K562 (cell line): ENCODE measurements at regions not wholly inside any gene's neighbourhood (a gene's known extent, or its start where the extent isn't known, plus 50 kb on each side); places are given as distances from the start of the nearest gene placed in this dataset.

ENCODE experiments used
- ATAC-seq: fragments of 200-7000 bp; cut with Tn5 transposase; 3 replicates; pipeline ENCODE4 v1.9.1; 2020; ENCODE audit warnings: moderate library complexity
- BruUV-seq: library from RNA; stranded (reverse); fragments of 400-500 nt; replicated peaks from 2 replicates; lab custom pipeline; 2021; lab: Mats Ljungman, UMichigan
- CTCF ChIA-PET: fragments of 300-600 bp; formaldehyde crosslinking; extraction: SDS; loops from one replicate; lab custom pipeline; 2021; ENCODE audit warnings: low intra/inter-chr PET ratio; lab: Yijun Ruan, JAX
- POLR2A ChIA-PET: fragments of 300-600, 350-650 bp; sonication (Branson Sonifier 250); formaldehyde crosslinking; extraction: SDS; loops from one replicate; lab custom pipeline; 2021; ENCODE audit warnings: antibody characterized with exemption, inconsistent platforms; lab: Yijun Ruan, JAX
- DNase-seq, 4 experiments: peaks; one replicate each; pipeline versions ENCODE4 v3.0.0 to v3.0.0-alpha.2; 2011 to 2018; ENCODE audit warnings: low spot score in 3 of 4, mixed read lengths in 3 of 4; ENCODE audit errors: extremely low read depth in 1 of 4
- FAIRE-seq: peaks from 2 replicates; lab custom pipeline; 2011; peaks lifted over from hg19 to GRCh38; lab: Jason Lieb, UNC
- H2AFZ ChIP-seq: 2 replicates; pipeline ENCODE4 v1.6.0; 2011; ENCODE audit warnings: low read depth, low read length, control low read depth, inconsistent platforms
- H3K27ac ChIP-seq: fragments of 200-600 bp; 3 replicates; pipeline ENCODE4 v1.8.0; 2011; ENCODE audit warnings: low read depth, mild to moderate bottlenecking, control low read depth, inconsistent platforms, low read length, moderate library complexity, mixed read lengths; ENCODE audit errors: extremely low read depth
- H3K27me3 ChIP-seq, 2 experiments: fragments of 300-600 bp in 1 of 2; 2 replicates in 1 of 2; 3 replicates in 1 of 2; pipeline versions ENCODE4 v1.6.0 to v1.8.0; 2011; ENCODE audit warnings: inconsistent platforms in 2 of 2, low read length in 2 of 2, mild to moderate bottlenecking in 1 of 2, mixed read lengths in 1 of 2, moderate library complexity in 1 of 2; ENCODE audit not compliant: control insufficient read depth in 2 of 2, insufficient read depth in 2 of 2
- H3K36me3 ChIP-seq: fragments of 300-600 bp; 3 replicates; pipeline ENCODE4 v1.8.0; 2011; ENCODE audit warnings: mild to moderate bottlenecking, low read length, inconsistent platforms; ENCODE audit not compliant: control insufficient read depth, insufficient read depth
- H3K4me1 ChIP-seq, 2 experiments: fragments of 200-600 bp in 1 of 2; replicated peaks in 1 of 2; 2 replicates in 1 of 2; 3 replicates in 1 of 2; pipeline versions ENCODE4 v1.5.1 to v1.8.0; 2011; ENCODE audit warnings: inconsistent platforms in 2 of 2, low read length in 2 of 2, mild to moderate bottlenecking in 1 of 2, mixed read lengths in 1 of 2, moderate library complexity in 1 of 2; ENCODE audit not compliant: control insufficient read depth in 2 of 2, insufficient read depth in 2 of 2
- H3K4me2 ChIP-seq: 2 replicates; pipeline ENCODE4 v1.6.1; 2011; ENCODE audit warnings: low read length, control low read depth, inconsistent platforms, mixed read lengths; ENCODE audit not compliant: insufficient read depth
- H3K4me3 ChIP-seq: fragments of 200-600 bp; sonication (generic), shearing (Covaris generic); 2 replicates; pipeline ENCODE4 v1.5.1; 2016; ENCODE audit warnings: control low read depth, inconsistent platforms
- H3K79me2 ChIP-seq: fragments of 200-600 bp; 3 replicates; pipeline ENCODE4 v1.8.0; 2011; ENCODE audit warnings: low read length, inconsistent platforms; ENCODE audit not compliant: control insufficient read depth, insufficient read depth
- H3K9ac ChIP-seq, 2 experiments: 2 replicates each; pipeline versions ENCODE4 v1.6.0 to v1.6.1; 2011; ENCODE audit warnings: low read depth in 2 of 2, low read length in 2 of 2, control low read depth in 1 of 2, inconsistent platforms in 1 of 2, mild to moderate bottlenecking in 1 of 2, mixed read lengths in 1 of 2; ENCODE audit not compliant: insufficient read depth in 1 of 2
- H3K9me1 ChIP-seq: one replicate; pipeline ENCODE4 v1.6.0; 2011; ENCODE audit warnings: inconsistent platforms, mild to moderate bottlenecking, low read length, moderate library complexity; ENCODE audit not compliant: control insufficient read depth, insufficient read depth
- H3K9me3 ChIP-seq: replicated peaks from 2 replicates; pipeline ENCODE4 v1.5.1; 2011; ENCODE audit warnings: low read depth, low read length, inconsistent platforms; ENCODE audit not compliant: control insufficient read depth, insufficient read depth
- H4K20me1 ChIP-seq: replicated peaks from 2 replicates; pipeline ENCODE4 v1.6.1; 2011; ENCODE audit warnings: low read length, inconsistent platforms, mixed read lengths; ENCODE audit not compliant: control insufficient read depth, insufficient read depth
- BRD4 ChIP-seq: fragments of 200-600 bp; sonication (generic); IDR thresholded peaks from 2 replicates; pipeline ENCODE4 v1.6.1; 2017; ENCODE audit warnings: inconsistent platforms
- EP300 ChIP-seq: IDR thresholded peaks from 2 replicates; pipeline ENCODE4 v1.6.1; 2012; ENCODE audit warnings: low read length, improper control_type of control experiment
- ETV5 ChIP-seq: sonication (generic); formaldehyde crosslinking; IDR thresholded peaks from 2 replicates; pipeline ENCODE4 v1.4.0; 2020; ENCODE audit warnings: low read depth, mild to moderate bottlenecking, missing genetic modification reagents
- FIP1L1 ChIP-seq: fragments of 200-400 bp; formaldehyde crosslinking; IDR thresholded peaks from 2 replicates; pipeline ENCODE4 v1.6.1; 2018; ENCODE audit warnings: mild to moderate bottlenecking, low read depth, low read length; ENCODE audit not compliant: poor library complexity, severe bottlenecking
- FOXP4 ChIP-seq: sonication (generic); formaldehyde crosslinking; IDR thresholded peaks from 2 replicates; pipeline ENCODE4 v1.8.0; 2022; ENCODE audit warnings: mild to moderate bottlenecking, missing genetic modification reagents, borderline replicate concordance
- KLF16 ChIP-seq: IDR thresholded peaks from 2 replicates; pipeline ENCODE4 v1.6.1; 2016; ENCODE audit warnings: antibody characterized with exemption
- MITF ChIP-seq: IDR thresholded peaks from 2 replicates; pipeline ENCODE4 v1.6.1; 2014; ENCODE audit warnings: antibody characterized with exemption
- NFE2L1 ChIP-seq: fragments of 450-650 bp; IDR thresholded peaks from 2 replicates; pipeline ENCODE4 v1.6.1; 2016; ENCODE audit warnings: missing genetic modification characterization, low read depth, mild to moderate bottlenecking, missing compliant biosample characterization, moderate library complexity, borderline replicate concordance
- SMAD2 ChIP-seq: fragments of 150-350 bp; IDR thresholded peaks from 2 replicates; pipeline ENCODE4 v1.6.1; 2014; ENCODE audit warnings: low read depth, mild to moderate bottlenecking, low read length
- SUPT5H ChIP-seq: fragments of 450-650 bp; IDR thresholded peaks from 2 replicates; pipeline ENCODE4 v1.6.1; 2016
- TEAD1 ChIP-seq, 2 experiments: fragments of 450-650 bp in 1 of 2; sonication (generic) in 1 of 2; formaldehyde crosslinking; IDR thresholded peaks; 2 replicates each; pipeline versions ENCODE4 v1.4.0 to v1.8.0; 2020 to 2022; ENCODE audit warnings: mild to moderate bottlenecking in 2 of 2, missing genetic modification reagents in 1 of 2
- U2AF2 ChIP-seq: fragments of 200-400 bp; formaldehyde crosslinking; optimal IDR thresholded peaks from 2 replicates; pipeline ENCODE3; 2017; ENCODE audit warnings: low read depth, mild to moderate bottlenecking, low read length
- ZFP30 ChIP-seq: fragments of 250-450 bp; sonication (Bioruptor Pico); IDR thresholded peaks from 2 replicates; pipeline ENCODE4 v1.8.0; 2022; ENCODE audit warnings: moderate library complexity, mild to moderate bottlenecking, inconsistent platforms, borderline replicate concordance
- ZFX ChIP-seq: sonication (generic); formaldehyde crosslinking; IDR thresholded peaks from 2 replicates; pipeline ENCODE4 v1.8.0; 2022; ENCODE audit warnings: mild to moderate bottlenecking, missing genetic modification reagents, moderate library complexity
- ZNF23 ChIP-seq: fragments of 250-450 bp; sonication (Bioruptor Pico); IDR thresholded peaks from 2 replicates; pipeline ENCODE4 v1.4.0; 2020; ENCODE audit warnings: mild to moderate bottlenecking
- ZNF24 ChIP-seq: fragments of 450-650 bp; IDR thresholded peaks from 2 replicates; pipeline ENCODE4 v1.6.1; 2016
- ZNF408 ChIP-seq: fragments of 250-450 bp; sonication (Bioruptor Pico); IDR thresholded peaks from 2 replicates; pipeline ENCODE4 v1.4.0; 2020; ENCODE audit warnings: low read depth, mild to moderate bottlenecking, moderate library complexity
- ZNF561 ChIP-seq: fragments of 450-650 bp; formaldehyde crosslinking; conservative IDR thresholded peaks from 2 replicates; pipeline ENCODE4 v1.4.0; 2020; ENCODE audit warnings: mild to moderate bottlenecking, moderate library complexity
- ZNF79 ChIP-seq: fragments of 250-450 bp; sonication (Bioruptor Pico); IDR thresholded peaks from 2 replicates; pipeline ENCODE4 v1.4.0; 2020; ENCODE audit warnings: low read depth, mild to moderate bottlenecking, moderate library complexity
- WGBS: fragments of 100-300 bp; shearing (Covaris generic); methylation state at CpG from one replicate; pipeline ENCODE4 v1.1.6; 2016; ENCODE audit warnings: low coverage, mixed read lengths; ENCODE audit not compliant: insufficient coverage; ENCODE audit errors: missing lambda C conversion rate; 5-methylcytosine and 5-hydroxymethylcytosine counted together
- in situ Hi-C: fragments of 300-500 bp; cut with MboI; formaldehyde crosslinking; loops from 4 replicates; pipeline ENCODE4 v1.15.0; 2018; ENCODE audit warnings: inconsistent platforms, mixed read lengths
- intact Hi-C: fragments of 100-400 bp; cut with micrococcal nuclease; formaldehyde crosslinking; loops from 2 replicates; pipeline ENCODE4 v1.14.2; 2022

GRCh38 chr15:86004061-86004460 is 75.6 kb upstream of the AGBL1 start:
- no TSS peak for BruUV-seq
- in situ Hi-C loops, result no loop called here

More at GRCh38 chr15:86004061-86004460, 75.6 kb upstream of the AGBL1 start:
- TF ChIP-seq U2AF2, result no peak
- no peak for TF ChIP-seq KLF16
- no peak for TF ChIP-seq TEAD1 (CRISPR knock-in tag; IDR thresholded peaks at IDR 0.05)
- no peak for TF ChIP-seq ZNF79
- TF ChIP-seq EP300, result no peak
- no peak for TF ChIP-seq ETV5 (CRISPR knock-in tag)
- no peak for TF ChIP-seq FIP1L1
- TF ChIP-seq FOXP4 (CRISPR knock-in tag), result no peak
- TF ChIP-seq ZNF23, result no peak
- no peak for TF ChIP-seq BRD4
- no peak for TF ChIP-seq ZNF408 (CRISPR knock-in tag)
- TF ChIP-seq SMAD2, result no peak
- TF ChIP-seq SUPT5H, result no peak
- no peak for TF ChIP-seq ZFP30
- no peak for TF ChIP-seq ZNF561 (CRISPR knock-in tag)
- no peak for TF ChIP-seq ZFX (CRISPR knock-in tag)
- TF ChIP-seq NFE2L1, result no peak
- no peak for TF ChIP-seq MITF
- no peak for TF ChIP-seq ZNF24
- H4K20me1 ChIP-seq, result no peaks in the 10 kb centered on the region
- WGBS, result 0% methylated on average over 4 of the region's 4 CpGs
- POLR2A ChIA-PET, result no interaction called here
- CTCF ChIA-PET, result no interaction called here
- no peaks in the 10 kb centered on the region for H3K4me1 ChIP-seq
- H3K36me3 ChIP-seq, result no peaks in the 10 kb centered on the region
- no peak overlapping the region for H3K4me2 ChIP-seq
- H3K9ac ChIP-seq, result no peak overlapping the region
- FAIRE-seq (no peak), DNase-seq (no peak), ATAC-seq (no peak)
- no peak overlapping the region for H2AFZ ChIP-seq
- H3K9me3 ChIP-seq, result no peaks in the 10 kb centered on the region
- H3K27ac ChIP-seq, result no peak overlapping the region
- no peaks in the 10 kb centered on the region for H3K79me2 ChIP-seq
- no peak overlapping the region for H3K4me3 ChIP-seq
- intact Hi-C loops, result no loop called here
- no peaks in the 10 kb centered on the region for H3K9me1 ChIP-seq
- no peaks in the 10 kb centered on the region for H3K27me3 ChIP-seq
